ENCODE measurements at regions not wholly inside any gene's neighbourhood (a gene's known extent, or its start where the extent isn't known, plus 50 kb on each side); places are given as distances from the start of the nearest gene placed in this dataset.

DNA sequence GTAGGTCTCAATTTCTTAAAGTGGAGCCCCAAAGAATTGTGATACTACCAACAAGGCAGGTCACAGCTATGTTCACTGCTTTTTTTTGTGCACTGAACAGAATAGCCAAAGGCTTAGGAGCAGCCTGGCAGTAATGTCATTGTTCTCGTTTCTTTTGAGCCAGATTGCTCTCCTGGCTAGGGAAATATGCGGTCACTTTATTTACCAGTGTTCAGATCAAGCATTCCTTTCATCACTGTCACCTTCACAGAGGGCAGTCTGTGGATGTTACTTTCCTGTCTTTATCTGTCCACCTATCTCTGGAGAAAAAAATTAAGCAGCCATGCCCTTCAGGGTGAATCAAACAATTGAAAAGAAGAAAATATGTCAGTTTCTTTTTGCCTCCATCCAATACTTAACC is 159.6 kb downstream of the BTG1 start:
- Mint-ChIP-seq H3K27ac (no peak overlapping the region), H3K9me3 (no peaks in the 10 kb centered on the region), H3K27me3 (ENCODE audit: low read depth, poor library complexity) (peaks cover 2% of the 10 kb centered on the region), H3K4me1 (peaks cover 43% of the 10 kb centered on the region), H3K4me3 (no peak overlapping the region), H3K36me3 (ENCODE audit: low read depth) (no peaks in the 10 kb centered on the region)
- TF ChIP-seq CTCF (IDR thresholded peaks at IDR 0.05), result no peak
- DNase-seq, result no peak

- Mint-ChIP-seq H3K9me3 (no peaks in the 10 kb centered on the region), H3K36me3 (ENCODE audit: low read depth) (no peaks in the 10 kb centered on the region), H3K4me3 (no peak overlapping the region), H3K27ac (no peak overlapping the region), H3K27me3 (ENCODE audit: low read depth, poor library complexity) (peaks cover 2% of the 10 kb centered on the region), H3K4me1 (peaks cover 43% of the 10 kb centered on the region)
- no peak for DNase-seq
- TF ChIP-seq CTCF (IDR thresholded peaks at IDR 0.05), result no peak
Observed at GRCh38 chr12:91985002-91985787, 160.5 kb downstream of the BTG1 start.

- peaks cover 2% of the 10 kb centered on the region for H3K27me3 Mint-ChIP-seq (ENCODE audit: low read depth, poor library complexity)
- no peak for TF ChIP-seq CTCF (IDR thresholded peaks at IDR 0.05)
- H3K4me3 Mint-ChIP-seq, result no peak overlapping the region
- no peak overlapping the region for H3K27ac Mint-ChIP-seq
- no peaks in the 10 kb centered on the region for H3K36me3 Mint-ChIP-seq (ENCODE audit: low read depth)
- H3K9me3 Mint-ChIP-seq, result no peaks in the 10 kb centered on the region
- peaks cover 43% of the 10 kb centered on the region for H3K4me1 Mint-ChIP-seq
- no peak for DNase-seq
Observed at GRCh38 chr12:91984556-91984955, 161.1 kb downstream of the BTG1 start.

DNA sequence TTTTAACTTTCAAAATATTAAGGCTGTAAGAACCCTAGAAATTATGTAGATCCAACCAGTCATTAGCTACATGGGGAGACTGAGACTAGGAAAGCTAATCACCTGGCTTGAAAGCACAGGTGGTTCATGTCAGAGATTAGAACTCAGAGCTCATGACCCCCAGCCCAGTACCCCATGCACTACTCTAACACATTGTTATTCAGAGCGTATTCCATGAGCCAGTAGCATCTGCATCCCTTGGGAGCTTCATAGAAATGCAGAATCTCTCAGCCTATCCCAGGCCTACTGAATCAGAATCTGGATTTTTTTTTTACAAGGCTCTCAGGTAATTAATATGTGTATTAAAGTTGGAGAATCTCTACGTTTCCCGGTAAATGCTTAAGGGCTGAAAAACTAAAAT is 161.7 kb downstream of the BTG1 start:
- no peak for DNase-seq
- Mint-ChIP-seq H3K27ac (no peak overlapping the region), H3K9me3 (no peaks in the 10 kb centered on the region), H3K27me3 (ENCODE audit: low read depth, poor library complexity) (peaks cover 2% of the 10 kb centered on the region), H3K4me1 (peaks cover 43% of the 10 kb centered on the region), H3K4me3 (no peak overlapping the region), H3K36me3 (ENCODE audit: low read depth) (no peaks in the 10 kb centered on the region)
- TF ChIP-seq CTCF (IDR thresholded peaks at IDR 0.05), result no peak

- DNase-seq, result no peak
- Mint-ChIP-seq H3K4me3 (no peak overlapping the region), H3K27me3 (ENCODE audit: low read depth, poor library complexity) (peaks cover 2% of the 10 kb centered on the region), H3K36me3 (ENCODE audit: low read depth) (no peaks in the 10 kb centered on the region), H3K4me1 (peaks cover 44% of the 10 kb centered on the region), H3K27ac (no peak overlapping the region), H3K9me3 (no peaks in the 10 kb centered on the region)
- TF ChIP-seq CTCF (IDR thresholded peaks at IDR 0.05), result no peak
Observed at GRCh38 chr12:91982946-91983345, 162.7 kb downstream of the BTG1 start.

- no peak overlapping the region for H3K27ac Mint-ChIP-seq
- H3K4me1 Mint-ChIP-seq, result peaks cover 24% of the 10 kb centered on the region
- peaks cover 2% of the 10 kb centered on the region for H3K27me3 Mint-ChIP-seq (ENCODE audit: low read depth, poor library complexity)
- no peak overlapping the region for H3K4me3 Mint-ChIP-seq
- H3K36me3 Mint-ChIP-seq (ENCODE audit: low read depth), result no peaks in the 10 kb centered on the region
- no peak for TF ChIP-seq CTCF (IDR thresholded peaks at IDR 0.05)
- peaks cover 5% of the 10 kb centered on the region for H3K9me3 Mint-ChIP-seq
- DNase-seq, result no peak
Observed at GRCh38 chr12:91980389-91980821, 165.2 kb downstream of the BTG1 start.

Data from nephron progenitor cell (in vitro differentiated cells).